HUDEP-2 (cell line): ENCODE measurements at regions not wholly inside any gene's neighbourhood (a gene's known extent, or its start where the extent isn't known, plus 50 kb on each side); places are given as distances from the start of the nearest gene placed in this dataset.
"Not testable (repeated sequence)": the region's sequence is repeated elsewhere in the genome, so short reads cannot be mapped to it uniquely, and the experiment has no call there.

Experiments
- DNase-seq, 76 experiments: peaks; one replicate each; lab custom pipeline; 2025; ENCODE audit not compliant: unreplicated experiment in 76 of 76; lab: John Stamatoyannopoulos, UW

DNA sequence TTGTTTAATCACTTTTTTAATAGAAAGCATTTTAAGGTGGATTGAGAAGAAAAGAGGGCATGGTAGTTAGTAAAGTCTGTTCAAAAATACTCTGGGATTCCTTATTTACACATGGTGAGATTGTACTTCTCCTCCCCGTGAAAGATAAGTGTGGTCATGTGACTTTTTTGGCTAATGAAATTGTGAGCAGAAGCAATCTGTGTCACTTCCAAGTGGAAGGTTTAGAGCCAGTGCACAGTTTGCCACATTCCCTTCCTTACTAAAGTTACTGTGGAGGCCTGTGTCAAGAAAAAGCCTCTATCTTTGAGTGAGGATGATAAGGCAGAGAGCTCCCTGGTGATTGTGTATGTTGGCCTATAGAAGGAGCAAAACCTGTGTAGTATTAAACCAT, 471.3 kb downstream of the OMA1 start:
- DNase-seq: no peak

DNA sequence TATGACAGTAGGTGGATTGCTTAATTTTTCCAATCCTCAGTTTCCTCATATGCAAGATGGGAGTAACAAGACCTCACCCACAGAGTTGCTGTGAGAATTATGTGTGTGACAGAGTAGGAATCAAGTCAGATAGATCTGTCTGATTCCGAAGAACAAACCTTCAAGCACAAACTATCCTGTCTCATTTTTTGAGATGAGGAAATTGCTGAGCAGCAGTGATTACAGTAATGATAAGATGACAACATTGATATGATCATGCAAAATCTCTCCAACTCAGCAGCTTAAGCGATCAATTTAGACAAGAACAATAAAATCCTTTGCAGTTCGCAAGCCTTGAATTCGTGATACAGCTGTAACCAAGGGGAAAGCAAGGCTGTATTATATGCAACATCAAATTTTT, 474.1 kb downstream of the OMA1 start:
- no peak for DNase-seq

DNA sequence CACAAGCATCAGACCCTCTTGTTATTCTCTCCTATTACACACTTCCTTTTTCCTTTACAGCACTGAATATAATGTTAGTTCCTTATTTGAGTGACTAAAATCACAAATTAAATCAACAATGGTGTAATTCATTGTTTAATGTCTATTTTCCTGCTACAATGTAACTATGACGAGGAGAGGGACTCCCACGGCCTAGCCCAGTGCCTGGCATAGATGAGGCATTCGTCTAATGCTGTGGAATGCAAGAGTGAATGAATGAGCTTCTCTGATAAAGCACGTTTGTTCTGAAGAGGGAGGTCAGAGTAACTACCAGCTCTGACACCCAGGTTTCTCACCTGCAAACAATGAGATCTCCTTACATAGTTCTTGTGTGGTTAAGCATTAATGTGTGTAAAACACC, 479.4 kb downstream of the OMA1 start:
- DNase-seq: no peak

DNA sequence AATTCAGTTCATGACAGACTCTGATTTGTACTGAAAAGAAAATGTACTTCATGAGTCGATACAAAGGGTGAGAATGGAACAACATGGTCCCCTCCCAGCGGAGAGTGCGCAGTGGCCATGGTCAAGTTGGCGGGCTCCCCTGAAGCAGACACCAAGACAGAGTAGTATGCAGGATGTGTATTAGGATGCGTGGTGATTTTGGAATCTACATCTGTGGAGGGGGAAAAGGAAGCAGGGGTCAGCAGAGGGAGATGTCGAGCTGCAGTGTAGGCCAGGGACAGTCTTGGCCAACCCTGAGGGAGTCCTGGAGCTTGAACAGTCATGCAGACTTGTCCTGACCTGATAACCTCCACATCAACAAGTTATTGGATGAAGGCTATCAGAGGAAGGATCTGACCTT, 481.0 kb downstream of the OMA1 start:
- DNase-seq: no peak

DNA sequence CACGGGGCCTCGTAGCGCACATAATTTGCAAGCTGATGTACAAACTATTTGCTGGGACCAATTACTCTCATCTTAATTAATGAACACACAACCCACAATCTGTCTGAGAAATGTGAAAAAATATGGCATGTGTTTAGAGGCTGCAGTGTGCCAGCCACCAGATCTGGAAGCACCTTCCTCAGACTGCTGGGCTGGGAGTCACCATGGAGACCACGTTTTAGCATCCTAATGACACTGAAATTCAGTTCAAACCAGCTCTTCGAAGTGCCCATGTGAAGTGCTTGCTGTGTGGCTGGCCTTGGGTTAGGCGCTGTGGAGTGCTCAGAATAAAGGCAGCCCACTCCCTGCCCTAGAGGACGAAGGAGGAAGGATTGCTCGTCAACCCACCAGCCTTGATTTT, 482.4 kb downstream of the OMA1 start:
- no peak for DNase-seq

DNA sequence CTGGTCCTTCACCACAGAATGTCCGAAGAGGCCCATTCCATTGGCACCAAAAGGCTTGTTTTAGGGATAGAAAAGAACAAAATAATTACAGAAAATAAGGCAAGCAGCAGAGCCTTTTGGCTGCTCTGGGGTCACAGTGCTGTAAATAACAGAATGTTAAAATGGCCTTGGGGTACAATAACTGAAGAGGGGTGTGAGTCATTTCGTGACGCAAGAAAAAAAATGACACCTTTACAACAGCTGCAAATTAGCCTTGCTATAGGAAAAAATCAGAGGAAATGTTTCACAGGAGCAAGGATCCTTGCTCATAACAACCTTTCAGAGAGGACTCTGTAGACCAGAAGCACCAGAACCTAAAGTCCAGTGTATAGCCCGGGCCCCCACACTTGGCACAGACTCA, 483.4 kb downstream of the OMA1 start:
- no peak for DNase-seq

- no peak for DNase-seq
These were observed 483.9 kb downstream of the OMA1 start for GRCh38 chr1:58062635-58063034.

DNA sequence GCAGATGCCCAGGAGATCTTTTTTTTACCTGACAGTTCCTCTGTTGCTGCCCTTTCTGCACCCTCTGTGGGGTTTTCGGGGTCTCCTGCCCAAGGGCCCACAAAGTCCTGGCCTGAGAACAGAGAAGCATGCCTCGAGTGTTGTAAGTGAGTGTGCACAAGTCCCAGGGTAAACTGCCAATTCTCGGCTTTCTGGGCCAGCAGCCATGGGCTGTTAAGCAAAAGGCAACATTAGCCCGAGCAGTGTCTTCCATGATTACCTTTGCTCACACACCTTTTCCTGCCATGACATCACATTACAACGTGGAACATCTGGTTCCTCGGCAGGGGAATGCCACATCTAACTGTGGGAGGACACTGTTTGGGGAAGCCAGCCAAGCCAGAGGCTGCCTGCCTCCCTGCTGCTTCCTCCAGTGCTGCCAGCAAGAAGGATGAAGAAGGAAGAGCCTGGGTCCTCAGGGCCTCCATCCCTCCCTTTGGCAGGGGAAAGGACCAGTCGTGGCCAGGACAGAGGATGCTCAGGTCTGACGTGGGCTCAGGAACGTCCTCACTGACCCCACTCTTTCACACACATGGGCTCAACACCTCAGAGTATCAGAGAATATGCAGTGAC, 485.9 kb downstream of the OMA1 start:
- no peak for DNase-seq

GRCh38 chr1:58059789-58060188, 486.7 kb downstream of the OMA1 start:
- DNase-seq: no peak

DNA sequence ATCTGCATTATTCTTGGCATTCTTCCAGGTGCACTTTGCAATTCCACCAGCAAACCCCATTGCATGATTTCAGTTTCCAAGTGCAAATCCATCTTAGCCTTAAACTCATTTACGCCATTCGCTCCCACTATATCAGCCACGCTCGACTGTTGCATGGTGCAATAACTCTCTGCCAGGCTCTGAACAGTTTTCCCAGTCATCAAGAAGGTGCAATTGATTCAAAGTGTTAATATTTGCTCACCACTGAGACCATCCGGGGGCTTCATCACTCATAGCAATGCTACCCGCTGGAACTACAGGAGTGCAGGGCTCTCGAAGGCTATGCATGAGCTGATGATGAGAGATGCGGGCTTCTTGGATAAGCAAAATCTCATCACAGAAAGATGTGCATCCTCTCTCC, 488.2 kb downstream of the OMA1 start:
- DNase-seq: no peak

GRCh38 chr1:58057826-58058225, 488.7 kb downstream of the OMA1 start:
- no peak for DNase-seq

- DNase-seq: not testable (repeated sequence)
These were observed 495.3 kb downstream of the OMA1 start for GRCh38 chr1:58051187-58051586.

DNA sequence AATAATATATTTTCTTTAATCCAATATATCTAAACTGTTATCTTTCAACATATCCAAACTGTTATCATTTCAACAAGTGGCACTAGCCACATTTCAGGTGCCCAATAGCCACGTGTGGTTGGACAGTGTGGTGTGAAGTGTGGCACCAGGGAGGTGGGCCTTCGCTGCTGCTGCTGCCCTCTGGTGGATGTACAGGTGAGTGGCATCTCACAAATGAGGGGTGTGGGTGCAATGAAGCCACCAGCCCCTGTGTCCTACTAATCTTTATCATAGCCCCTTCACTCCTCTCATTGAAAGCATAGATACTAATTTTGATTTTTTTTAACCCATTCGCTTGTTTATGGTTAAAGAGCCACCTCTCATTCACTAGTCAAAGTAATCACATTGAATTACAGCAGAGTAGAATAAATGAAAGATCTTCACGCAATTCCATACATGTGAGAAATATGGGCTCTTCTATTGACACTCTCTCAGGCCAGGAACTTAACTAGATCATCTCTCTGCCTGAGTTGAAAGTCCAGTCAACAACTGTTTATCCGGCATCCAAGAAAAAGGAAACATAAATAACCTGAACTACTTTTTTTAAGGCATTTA, 499.2 kb downstream of the OMA1 start:
- peak in 24 of 76 experiments; percentile 1 to 48 (median 10) for DNase-seq

DNA sequence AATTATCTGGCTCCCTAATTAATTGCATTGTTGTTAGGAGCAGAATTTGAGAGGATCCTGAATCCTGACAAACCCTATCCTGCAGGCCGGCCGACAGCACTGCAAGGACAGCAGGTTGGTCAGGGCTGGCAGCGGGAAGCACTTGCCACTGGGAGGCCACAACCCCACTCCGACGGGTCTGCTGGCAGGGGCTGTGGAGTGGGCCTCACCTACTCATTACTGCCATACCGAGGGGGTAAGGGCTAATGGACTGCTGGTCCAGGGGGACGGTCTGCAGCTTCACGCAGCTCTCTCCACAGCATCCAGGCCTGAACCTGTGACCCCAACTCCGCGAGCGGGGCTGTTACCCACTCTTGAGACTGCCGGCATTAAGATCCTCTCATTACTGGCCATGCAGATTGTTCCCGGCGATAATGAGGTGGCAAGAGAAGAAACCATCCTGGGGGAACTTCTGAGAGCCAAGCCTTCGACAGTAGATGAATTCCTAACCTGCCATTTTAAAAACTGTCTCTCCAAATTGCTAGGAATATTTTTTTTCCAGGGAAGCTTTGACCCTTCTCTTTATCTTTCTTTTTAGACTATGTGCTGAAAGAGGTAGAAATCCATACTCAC, 501.3 kb downstream of the OMA1 start:
- no peak for DNase-seq

GRCh38 chr1:58041621-58042020, 504.9 kb downstream of the OMA1 start:
- no peak for DNase-seq

DNA sequence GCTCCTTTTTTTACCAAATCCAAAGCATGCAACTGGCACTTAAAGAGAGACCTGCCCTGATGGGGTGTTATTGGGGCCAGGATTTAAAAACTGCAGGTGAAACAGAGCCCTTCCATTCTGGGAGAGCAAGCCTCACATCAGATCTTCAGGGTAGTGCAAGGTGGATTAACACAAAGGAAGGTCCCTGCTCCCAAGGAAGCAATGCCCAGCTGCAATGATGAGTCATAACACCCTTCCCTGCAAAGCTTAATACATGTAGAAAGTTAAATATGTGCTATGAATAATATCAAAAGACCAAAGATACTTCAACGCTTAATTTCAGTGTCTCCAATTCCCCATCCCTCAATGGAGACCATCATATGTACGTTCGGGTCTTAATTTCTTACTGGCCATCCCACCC, 508.0 kb downstream of the OMA1 start:
- no peak for DNase-seq

DNA sequence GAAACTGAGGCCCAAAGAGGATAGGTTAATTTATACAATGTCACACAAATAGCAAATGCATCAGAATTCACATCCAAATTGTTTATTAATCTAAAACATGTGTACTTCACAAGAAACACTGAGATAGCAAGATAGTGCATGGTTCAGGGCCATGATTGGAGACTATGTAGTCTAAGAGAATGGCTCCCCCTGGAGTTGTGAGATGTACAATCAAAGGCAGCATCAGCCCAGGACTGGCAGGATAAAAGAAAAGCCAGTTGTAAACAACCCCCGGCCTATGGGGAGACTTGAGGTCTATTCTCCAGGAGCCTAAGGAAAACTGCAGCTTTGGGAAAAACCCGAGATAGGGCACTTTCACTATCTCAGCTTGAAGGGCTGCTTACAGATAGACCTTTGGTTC, 511.0 kb downstream of the OMA1 start:
- peak in 1 of 76 experiments; percentile 4 for DNase-seq

DNA sequence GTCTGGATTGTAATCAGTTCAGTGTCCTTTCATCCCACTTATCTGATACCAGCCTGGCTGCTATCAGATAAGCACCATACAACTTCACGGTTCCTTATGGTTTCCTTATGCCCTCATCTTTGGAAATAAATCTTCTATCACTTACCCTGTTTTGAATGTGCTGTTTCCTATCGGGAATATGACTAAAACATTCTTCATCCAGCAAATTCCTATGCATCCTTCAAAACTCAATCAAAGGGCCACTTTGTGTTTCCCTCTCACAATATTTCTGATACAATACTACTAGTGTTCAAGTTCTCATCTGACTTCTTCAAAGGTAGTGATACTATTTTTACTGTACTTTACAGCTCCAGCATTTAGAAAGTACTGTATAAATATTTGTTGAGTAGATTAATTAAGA, 513.2 kb downstream of the OMA1 start:
- DNase-seq: no peak

DNA sequence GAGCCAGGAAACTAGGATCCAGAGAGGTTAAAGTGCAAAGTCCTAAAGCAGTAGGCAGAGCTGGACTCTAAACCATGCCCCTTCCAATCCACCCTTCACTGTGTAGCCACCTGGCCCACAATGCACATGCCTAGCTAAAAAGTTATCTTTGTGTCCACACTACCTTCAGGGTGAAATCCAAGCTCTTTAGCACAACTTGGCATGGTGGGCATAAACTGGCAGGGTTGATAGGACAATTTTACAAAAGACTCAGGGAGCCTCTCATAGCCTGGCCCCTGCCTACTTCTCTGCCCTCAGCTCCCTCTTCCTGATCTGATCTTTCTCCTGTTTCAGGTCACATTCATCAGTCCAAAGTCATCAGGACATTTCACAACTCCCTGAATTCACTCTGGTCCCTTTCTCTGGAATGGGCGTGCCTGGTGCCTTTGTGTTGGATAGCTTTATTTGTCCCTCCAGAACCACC, 513.9 kb downstream of the OMA1 start:
- DNase-seq: no peak

DNA sequence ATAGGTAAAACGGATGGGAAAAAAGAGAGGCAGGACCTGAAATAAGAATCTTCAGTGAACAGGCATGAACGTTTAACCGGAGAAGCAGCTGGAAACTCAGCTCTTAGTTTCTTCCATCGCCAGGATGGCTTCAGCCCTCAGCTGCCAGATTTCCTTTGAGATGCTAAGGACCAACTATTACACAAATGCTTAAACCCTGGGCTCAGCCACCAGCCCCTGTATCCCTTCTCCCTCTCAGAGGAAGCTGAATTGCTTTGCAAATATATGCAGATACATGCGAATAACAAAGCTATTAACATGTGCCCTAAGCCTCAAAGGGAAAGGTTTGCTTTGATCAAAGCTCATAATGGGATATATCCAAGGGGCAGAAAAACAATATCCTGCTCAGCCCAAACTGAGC, 515.1 kb downstream of the OMA1 start:
- no peak for DNase-seq

GRCh38 chr1:58030456-58030855, 516.1 kb downstream of the OMA1 start:
- no peak for DNase-seq

DNA sequence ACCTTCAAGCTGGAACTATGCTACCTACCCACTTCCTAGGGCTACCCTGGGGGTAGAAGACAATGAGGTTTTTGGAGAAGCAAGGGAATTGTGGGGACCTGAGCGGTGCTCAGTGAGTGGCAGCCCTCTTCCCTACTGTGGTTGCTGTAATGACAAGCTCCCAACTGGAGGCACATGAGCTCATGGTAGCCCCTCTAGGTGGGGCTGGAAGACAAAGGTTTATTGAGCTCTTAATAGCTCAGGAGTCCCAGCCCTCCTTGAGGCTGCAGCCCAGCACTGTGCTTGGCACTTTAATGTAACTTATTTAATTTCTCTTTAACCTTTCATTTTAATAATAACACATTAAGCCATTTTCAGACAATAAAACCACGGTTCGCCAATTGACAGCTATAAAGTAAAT, 528.9 kb downstream of the OMA1 start:
- no peak for DNase-seq
